ENCODE measurements at regions not wholly inside any gene's neighbourhood (a gene's known extent, or its start where the extent isn't known, plus 50 kb on each side); places are given as distances from the start of the nearest gene placed in this dataset.

- no peak overlapping the region for H3K27ac ChIP-seq
- H3K9me3 ChIP-seq (replicated peaks in 1 of 11), result peaks cover 0 to 6% (median 0%) of the 10 kb centered on the region in 11 experiments; a peak in 2 of 22 replicates
- no peak for TF ChIP-seq Cebpa-rat (IDR thresholded peaks at IDR 0.05)
- H3K4me1 ChIP-seq, result peaks cover 16 to 49% (median 33%) of the 10 kb centered on the region in 10 experiments; a peak in 19 of 20 replicates
- H3K36me3 ChIP-seq, result no peaks in the 10 kb centered on the region
- H3K4me3 ChIP-seq, result no peak overlapping the region
- H3K4me2 ChIP-seq, result peak overlapping the region in 5 of 11 experiments; percentile 16 to 46 (median 36); a peak in 7 of 22 replicates
- no peak overlapping the region for H3K9ac ChIP-seq
- no peaks in the 10 kb centered on the region for H3K27me3 ChIP-seq
- no peaks in the 10 kb centered on the region for H4K20me1 ChIP-seq
These were observed 188.3 kb upstream of the NFE2L3 start for GRCh38 chr7:25963733-25964132.

- Histone ChIP-seq H3K4me2 (peak overlapping the region in 9 of 11 experiments; percentile 0 to 64 (median 41); a peak in 16 of 22 replicates), H3K27me3 (no peaks in the 10 kb centered on the region), H3K27ac (no peak overlapping the region; a peak in 1 of 22 replicates), H3K4me3 (no peak overlapping the region), H3K36me3 (no peaks in the 10 kb centered on the region), H3K9me3 (replicated peaks in 1 of 11) (peaks cover 0 to 6% (median 0%) of the 10 kb centered on the region in 11 experiments; a peak in 3 of 22 replicates), H3K4me1 (peaks cover 17 to 47% (median 33%) of the 10 kb centered on the region in 10 experiments; a peak in 19 of 20 replicates), H4K20me1 (no peaks in the 10 kb centered on the region), H3K9ac (no peak overlapping the region)
- TF ChIP-seq Cebpa-rat (IDR thresholded peaks at IDR 0.05), result no peak
These were observed 187.5 kb upstream of the NFE2L3 start for GRCh38 chr7:25964483-25964991.

- Histone ChIP-seq H3K27me3 (no peaks in the 10 kb centered on the region), H3K4me1 (peaks cover 17 to 47% (median 33%) of the 10 kb centered on the region in 10 experiments; a peak in 19 of 20 replicates), H3K36me3 (no peaks in the 10 kb centered on the region), H3K4me3 (no peak overlapping the region), H3K9me3 (replicated peaks in 1 of 11) (peaks cover 0 to 6% (median 0%) of the 10 kb centered on the region in 11 experiments; a peak in 3 of 22 replicates), H3K9ac (no peak overlapping the region), H3K4me2 (peak overlapping the region in 4 of 11 experiments; percentile 46 to 64 (median 54); a peak in 5 of 22 replicates), H4K20me1 (no peaks in the 10 kb centered on the region), H3K27ac (no peak overlapping the region)
- TF ChIP-seq Cebpa-rat (IDR thresholded peaks at IDR 0.05), result no peak
These were observed 186.4 kb upstream of the NFE2L3 start for GRCh38 chr7:25965405-25966123.

- H3K4me3 ChIP-seq, result no peak overlapping the region
- H3K4me1 ChIP-seq, result peaks cover 17 to 47% (median 33%) of the 10 kb centered on the region in 10 experiments; a peak in 19 of 20 replicates
- H3K36me3 ChIP-seq, result no peaks in the 10 kb centered on the region
- H3K27me3 ChIP-seq, result no peaks in the 10 kb centered on the region
- no peak overlapping the region for H3K9ac ChIP-seq
- H3K27ac ChIP-seq, result no peak overlapping the region
- TF ChIP-seq Cebpa-rat (IDR thresholded peaks at IDR 0.05), result no peak
- no peaks in the 10 kb centered on the region for H4K20me1 ChIP-seq
- H3K9me3 ChIP-seq (replicated peaks in 1 of 11), result peaks cover 0 to 6% (median 0%) of the 10 kb centered on the region in 11 experiments; a peak in 3 of 22 replicates
- peak overlapping the region in 1 of 11 experiments; percentile 25; a peak in 1 of 22 replicates for H3K4me2 ChIP-seq
These were observed 185.5 kb upstream of the NFE2L3 start for GRCh38 chr7:25966469-25966868.

- no peak overlapping the region for H3K4me3 ChIP-seq
- H3K27me3 ChIP-seq, result no peaks in the 10 kb centered on the region
- H4K20me1 ChIP-seq, result no peaks in the 10 kb centered on the region
- H3K9me3 ChIP-seq (replicated peaks in 1 of 11), result peaks cover 0 to 6% (median 0%) of the 10 kb centered on the region in 11 experiments; a peak in 3 of 22 replicates
- H3K4me1 ChIP-seq, result peaks cover 17 to 47% (median 33%) of the 10 kb centered on the region in 10 experiments; a peak in 19 of 20 replicates
- H3K4me2 ChIP-seq, result peak overlapping the region; percentile 1 to 50 (median 27); a peak in 18 of 22 replicates
- no peak for TF ChIP-seq Cebpa-rat (IDR thresholded peaks at IDR 0.05)
- H3K9ac ChIP-seq, result no peak overlapping the region
- peak overlapping the region in 1 of 11 experiments; percentile 25; a peak in 1 of 22 replicates for H3K27ac ChIP-seq
- no peaks in the 10 kb centered on the region for H3K36me3 ChIP-seq
These were observed 184.5 kb upstream of the NFE2L3 start for GRCh38 chr7:25967278-25968204.

GRCh38 chr7:25968205-25968993 lies 183.6 kb upstream of the NFE2L3 start:
- H3K36me3 ChIP-seq, result no peaks in the 10 kb centered on the region
- no peak overlapping the region for H3K27ac ChIP-seq
- peak overlapping the region; percentile 3 to 50 (median 26); a peak in 15 of 22 replicates for H3K4me2 ChIP-seq
- H3K4me1 ChIP-seq, result peaks cover 17 to 41% (median 32%) of the 10 kb centered on the region in 10 experiments; a peak in 19 of 20 replicates
- TF ChIP-seq Cebpa-rat (IDR thresholded peaks at IDR 0.05), result no peak
- H3K9ac ChIP-seq, result no peak overlapping the region
- H3K4me3 ChIP-seq, result no peak overlapping the region
- peaks cover 0 to 6% (median 0%) of the 10 kb centered on the region in 11 experiments; a peak in 4 of 22 replicates for H3K9me3 ChIP-seq (replicated peaks in 1 of 11)
- no peaks in the 10 kb centered on the region for H3K27me3 ChIP-seq
- no peaks in the 10 kb centered on the region for H4K20me1 ChIP-seq

GRCh38 chr7:25970356-25970755 lies 181.6 kb upstream of the NFE2L3 start:
- no peak overlapping the region for H3K4me2 ChIP-seq
- no peaks in the 10 kb centered on the region for H3K27me3 ChIP-seq
- no peak overlapping the region for H3K9ac ChIP-seq
- no peak overlapping the region for H3K27ac ChIP-seq
- peaks cover 16 to 22% (median 18%) of the 10 kb centered on the region in 10 experiments; a peak in 16 of 20 replicates for H3K4me1 ChIP-seq
- no peaks in the 10 kb centered on the region for H3K36me3 ChIP-seq
- H3K4me3 ChIP-seq, result no peak overlapping the region
- no peaks in the 10 kb centered on the region for H4K20me1 ChIP-seq
- no peak for TF ChIP-seq Cebpa-rat (IDR thresholded peaks at IDR 0.05)
- peaks cover 0 to 6% (median 0%) of the 10 kb centered on the region in 11 experiments; a peak in 4 of 22 replicates for H3K9me3 ChIP-seq (replicated peaks in 1 of 11)

GRCh38 chr7:25970911-25971310 lies 181.1 kb upstream of the NFE2L3 start:
- Histone ChIP-seq H3K4me2 (no peak overlapping the region), H3K27ac (no peak overlapping the region), H4K20me1 (no peaks in the 10 kb centered on the region), H3K27me3 (no peaks in the 10 kb centered on the region), H3K9me3 (replicated peaks in 1 of 11) (peaks cover 0 to 6% (median 0%) of the 10 kb centered on the region in 11 experiments; a peak in 8 of 22 replicates), H3K9ac (no peak overlapping the region), H3K4me3 (no peak overlapping the region), H3K36me3 (no peaks in the 10 kb centered on the region), H3K4me1 (peaks cover 16 to 20% (median 18%) of the 10 kb centered on the region in 10 experiments; a peak in 15 of 20 replicates)
- TF ChIP-seq Cebpa-rat (IDR thresholded peaks at IDR 0.05), result no peak

Data from BLaER1 treated with 17β-estradiol and CSF1 and Interleukin-3, amounts not matched to agents 10 nM and 100 nM (cell line).